ENCODE measurements at regions not wholly inside any gene's neighbourhood (a gene's known extent, or its start where the extent isn't known, plus 50 kb on each side); places are given as distances from the start of the nearest gene placed in this dataset.

- TF ChIP-seq CTCF (conservative IDR thresholded peaks at IDR 0.05; ENCODE audit: low read depth in 2 of 2) (no peak), CREB1 (CRISPR knock-in tag; IDR thresholded peaks at IDR 0.05; ENCODE audit: low read depth) (no peak), REST (IDR thresholded peaks at IDR 0.05; ENCODE audit: unreplicated experiment) (no peak), EZH2 (IDR thresholded peaks at IDR 0.05; ENCODE audit: low read depth, unreplicated experiment) (no peak), NANOG (IDR thresholded peaks at IDR 0.05; ENCODE audit: borderline replicate concordance) (no peak), POLR2AphosphoS5 (IDR thresholded peaks at IDR 0.05; ENCODE audit: low read depth) (no peak), ZNF462 (CRISPR knock-in tag; IDR thresholded peaks at IDR 0.05) (no peak), EZH2phosphoT487 (IDR thresholded peaks at IDR 0.05; ENCODE audit: unreplicated experiment) (no peak), JUNB (IDR thresholded peaks at IDR 0.05; ENCODE audit: unreplicated experiment) (no peak), ZNF331 (CRISPR knock-in tag; IDR thresholded peaks at IDR 0.05; ENCODE audit: low read depth) (no peak), STAT1 (IDR thresholded peaks at IDR 0.05; ENCODE audit: unreplicated experiment) (no peak), ETS1 (IDR thresholded peaks at IDR 0.05) (no peak), ZNF114 (CRISPR knock-in tag; IDR thresholded peaks at IDR 0.05) (no peak)
Measured at GRCh38 chr6:158262082-158262481, 50.2 kb upstream of the TULP4 start.
